NCI-H2196 treated with DMSO at 0.1 percent for 48 hours (cell line): ENCODE measurements at regions not wholly inside any gene's neighbourhood (a gene's known extent, or its start where the extent isn't known, plus 50 kb on each side); places are given as distances from the start of the nearest gene placed in this dataset.

ENCODE experiments used
- DNase-seq: peaks from one replicate; lab custom pipeline; 2025; ENCODE audit not compliant: unreplicated experiment; lab: John Stamatoyannopoulos, UW

GRCh38 chr7:23971031-23971430 is 261.0 kb downstream of the STK31 start:
- no peak for DNase-seq

- DNase-seq, result no peak
Measured at GRCh38 chr7:23972057-23972456, 262.0 kb downstream of the STK31 start.

DNA sequence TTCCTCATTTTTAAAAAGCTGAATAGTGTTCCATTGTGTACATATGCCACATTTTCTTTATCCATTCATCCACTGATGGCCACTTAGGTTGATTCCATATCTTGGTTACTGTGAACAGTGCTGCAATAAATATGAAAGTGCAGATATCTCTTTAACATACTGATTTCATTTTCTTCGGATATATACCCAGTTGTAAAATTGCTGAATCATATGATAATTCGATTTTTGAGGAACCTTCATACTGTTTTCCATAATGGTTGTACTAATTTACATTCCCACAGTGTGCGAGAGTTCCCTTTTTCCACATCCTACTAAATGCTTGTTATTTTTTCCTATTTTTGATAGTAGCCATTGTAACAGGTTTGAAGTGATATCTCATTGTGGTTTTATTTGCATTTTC is 263.2 kb downstream of the STK31 start:
- DNase-seq, result no peak

DNA sequence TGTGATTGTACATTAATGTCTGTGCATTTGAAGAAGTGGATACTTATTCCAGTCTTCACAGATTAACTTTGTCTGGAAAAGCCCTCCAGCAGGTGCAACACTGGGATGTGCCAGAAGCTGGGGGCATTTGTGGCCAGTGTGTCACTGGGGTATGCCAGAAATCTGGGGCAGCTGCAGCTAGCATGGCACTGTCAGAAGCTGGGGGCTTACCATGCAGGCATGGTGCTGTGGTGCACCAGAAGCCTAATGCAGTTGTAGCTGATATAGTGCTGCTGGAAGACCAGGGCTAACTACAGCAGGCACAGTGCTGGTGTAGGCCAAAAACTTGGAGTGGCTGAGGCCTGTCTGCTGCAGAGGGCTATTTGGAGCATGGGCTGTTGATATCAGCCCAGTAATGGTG is 270.1 kb downstream of the STK31 start:
- DNase-seq, result no peak

- DNase-seq, result no peak
Measured at GRCh38 chr7:23981314-23981713, 271.3 kb downstream of the STK31 start.

DNA sequence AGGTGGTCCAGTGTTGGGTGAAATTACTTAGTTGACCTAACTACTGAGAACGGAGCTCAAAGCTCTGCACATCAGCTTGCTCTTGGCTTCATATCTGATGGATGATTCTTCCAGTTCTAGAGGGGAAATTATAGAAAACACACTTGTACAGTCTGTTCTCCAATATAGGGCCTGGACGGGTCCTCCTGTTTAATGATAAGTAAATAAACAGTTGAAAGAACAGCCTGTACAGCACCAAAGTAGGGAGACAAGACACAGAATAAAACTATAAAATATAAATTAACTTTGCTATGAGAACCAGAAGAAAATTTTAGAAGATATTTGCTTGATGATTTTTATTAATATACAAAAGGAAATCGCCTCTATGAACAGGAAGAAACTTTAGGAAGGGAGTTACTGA is 271.7 kb downstream of the STK31 start:
- DNase-seq, result no peak

DNA sequence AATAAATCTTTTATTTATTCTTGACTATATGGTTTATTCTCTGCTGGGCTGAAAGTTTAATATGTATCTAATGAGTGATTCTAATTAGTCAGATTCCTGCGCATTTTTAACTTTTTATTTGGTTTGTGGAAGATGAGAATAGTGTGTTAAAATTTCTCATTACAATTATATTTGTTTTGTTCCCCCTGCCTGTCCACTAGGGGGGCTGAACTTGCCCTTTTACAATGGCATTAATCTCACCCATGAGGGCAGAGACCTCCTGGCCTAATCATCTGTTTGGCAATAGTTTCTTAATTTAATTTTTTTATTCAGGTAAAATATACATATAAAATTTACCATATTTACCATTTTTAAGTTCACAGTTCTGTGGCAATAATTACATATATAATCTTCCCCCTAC is 278.5 kb upstream of the NPY start:
- no peak for DNase-seq

- DNase-seq, result no peak
Measured at GRCh38 chr7:24010495-24010894, 273.5 kb upstream of the NPY start.

GRCh38 chr7:24017519-24017918 is 266.5 kb upstream of the NPY start:
- no peak for DNase-seq

DNA sequence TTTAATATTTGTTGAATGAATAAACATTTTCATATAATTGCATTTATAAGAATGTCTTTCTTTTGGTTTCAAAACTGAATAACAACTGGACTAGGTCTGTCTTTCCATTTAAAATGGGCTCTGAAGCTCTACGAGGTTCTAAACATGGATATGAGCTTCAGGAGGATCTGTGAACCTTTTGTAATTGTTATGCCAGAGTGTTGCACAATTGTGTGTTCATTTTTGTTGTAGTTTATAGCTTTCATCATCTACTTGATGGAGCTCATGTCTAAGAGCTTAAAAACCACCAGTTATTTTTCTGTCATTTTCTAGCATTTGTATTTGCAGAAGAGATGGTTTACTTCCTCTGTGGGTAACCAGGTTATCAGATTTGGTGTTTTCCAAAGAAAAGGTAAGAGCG is 265.7 kb upstream of the NPY start:
- DNase-seq, result no peak

DNA sequence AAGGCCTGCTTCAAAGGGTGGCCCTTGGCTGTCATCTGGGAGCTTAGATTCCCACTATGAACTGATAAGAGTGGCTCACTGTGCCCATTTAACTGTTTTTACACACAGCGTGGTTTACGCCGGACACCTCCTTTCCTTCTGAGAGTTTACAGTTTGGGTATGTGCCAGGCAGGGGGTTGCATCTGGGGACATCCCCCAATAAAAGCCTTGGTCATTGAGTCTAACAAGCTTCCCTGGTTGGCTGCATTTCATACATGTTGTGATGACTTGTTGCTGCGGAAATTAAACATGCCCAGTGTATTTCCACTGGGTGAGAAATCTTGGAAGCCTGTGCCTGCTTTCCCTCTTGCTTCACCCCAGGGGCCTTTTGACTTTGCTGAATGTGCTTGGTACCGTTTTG is 264.1 kb upstream of the NPY start:
- no peak for DNase-seq

- DNase-seq, result no peak
Measured at GRCh38 chr7:24024276-24025068, 259.5 kb upstream of the NPY start.

DNA sequence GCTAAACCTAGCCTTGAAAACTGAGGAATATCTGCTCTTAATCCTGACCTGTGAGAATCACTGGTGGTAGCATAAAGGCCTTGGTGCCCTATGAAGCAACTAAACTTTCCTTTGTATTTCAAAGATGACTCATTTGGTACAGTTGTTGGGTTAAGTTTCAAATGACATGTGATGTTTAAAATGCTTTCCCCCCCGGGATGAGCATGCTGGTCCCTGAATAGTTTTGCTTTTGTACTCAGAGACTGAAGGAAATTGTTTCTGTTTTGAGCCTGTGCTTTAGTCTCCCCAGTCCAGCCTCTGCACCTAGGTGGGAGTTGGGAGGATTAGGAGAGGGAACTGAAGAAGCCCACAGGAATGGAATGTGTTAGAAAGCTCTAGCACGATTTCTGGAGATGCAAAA is 258.9 kb upstream of the NPY start:
- no peak for DNase-seq

DNA sequence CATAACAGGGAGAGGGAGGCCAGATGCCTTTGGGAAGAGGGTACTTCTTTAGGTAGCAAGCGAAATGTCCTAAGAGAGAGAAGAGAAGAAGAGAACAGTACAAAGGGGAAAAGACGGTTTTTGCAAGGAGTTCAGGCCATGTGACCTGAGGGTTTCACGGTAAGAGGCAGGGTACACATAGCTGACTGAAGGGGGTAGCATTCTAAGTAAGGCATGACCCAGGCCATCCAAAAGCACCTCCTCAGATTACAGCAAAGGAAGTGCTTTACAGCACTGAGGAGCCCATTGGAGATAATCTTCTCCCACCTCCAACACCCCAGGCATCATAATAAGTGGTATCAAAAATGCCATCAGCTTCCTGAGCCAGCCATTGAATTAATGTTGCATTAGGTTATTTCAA is 258.2 kb upstream of the NPY start:
- no peak for DNase-seq

DNA sequence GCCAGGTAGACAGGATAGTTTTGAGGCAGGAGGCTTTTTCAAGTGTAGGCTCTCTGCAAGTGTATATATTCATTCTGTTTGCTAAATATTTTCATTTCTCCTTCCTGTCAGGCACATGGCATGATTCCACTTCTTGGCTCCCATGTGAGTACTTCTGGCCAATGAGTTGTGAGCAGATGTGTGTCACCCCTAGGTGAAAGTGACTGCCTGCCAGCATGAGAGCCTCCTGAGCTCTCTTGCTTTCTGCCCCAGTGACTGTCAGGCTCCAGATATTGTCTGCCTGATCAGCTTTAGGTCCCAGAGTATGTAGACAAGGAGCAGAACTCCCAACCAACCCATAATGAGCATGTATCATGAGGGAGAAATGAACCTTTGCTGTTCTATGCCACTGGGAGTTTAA is 257.6 kb upstream of the NPY start:
- DNase-seq, result no peak

- no peak for DNase-seq
Measured at GRCh38 chr7:24029068-24029467, 254.9 kb upstream of the NPY start.

GRCh38 chr7:24034251-24034650 is 249.7 kb upstream of the NPY start:
- no peak for DNase-seq

DNA sequence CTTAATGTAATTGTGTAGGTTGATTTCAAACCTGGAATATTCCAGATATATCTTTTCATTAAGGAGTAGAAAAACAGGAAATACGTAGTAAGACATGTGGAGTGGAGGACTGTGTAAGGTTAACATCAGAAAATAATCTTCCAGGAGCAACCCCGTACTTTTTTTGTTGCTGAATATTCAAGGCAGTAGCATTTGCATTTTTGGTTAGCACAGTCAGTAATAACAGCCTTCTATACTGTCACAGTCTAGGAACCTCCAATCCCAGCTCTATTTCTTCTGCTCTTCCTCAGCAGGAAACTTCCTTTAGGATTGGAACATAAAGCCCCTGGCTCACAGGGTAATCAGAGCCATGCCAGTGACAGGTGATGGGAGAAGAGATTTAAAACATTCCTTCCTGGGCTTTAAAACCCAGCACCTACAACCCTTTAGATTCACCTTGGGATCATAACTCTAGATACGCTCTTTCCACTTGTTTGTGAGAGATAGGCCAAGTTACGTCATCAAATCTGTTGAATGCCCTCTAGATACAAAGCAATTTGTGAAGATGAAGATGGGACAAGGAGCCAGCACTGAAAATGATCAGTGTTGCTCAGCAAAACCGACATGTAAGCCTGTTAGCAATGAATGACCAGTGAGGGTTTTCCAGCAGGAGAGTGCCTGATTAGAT is 248.5 kb upstream of the NPY start:
- no peak for DNase-seq

GRCh38 chr7:24036033-24036412 is 248.0 kb upstream of the NPY start:
- no peak for DNase-seq

GRCh38 chr7:24038993-24039392 is 245.0 kb upstream of the NPY start:
- DNase-seq, result no peak

DNA sequence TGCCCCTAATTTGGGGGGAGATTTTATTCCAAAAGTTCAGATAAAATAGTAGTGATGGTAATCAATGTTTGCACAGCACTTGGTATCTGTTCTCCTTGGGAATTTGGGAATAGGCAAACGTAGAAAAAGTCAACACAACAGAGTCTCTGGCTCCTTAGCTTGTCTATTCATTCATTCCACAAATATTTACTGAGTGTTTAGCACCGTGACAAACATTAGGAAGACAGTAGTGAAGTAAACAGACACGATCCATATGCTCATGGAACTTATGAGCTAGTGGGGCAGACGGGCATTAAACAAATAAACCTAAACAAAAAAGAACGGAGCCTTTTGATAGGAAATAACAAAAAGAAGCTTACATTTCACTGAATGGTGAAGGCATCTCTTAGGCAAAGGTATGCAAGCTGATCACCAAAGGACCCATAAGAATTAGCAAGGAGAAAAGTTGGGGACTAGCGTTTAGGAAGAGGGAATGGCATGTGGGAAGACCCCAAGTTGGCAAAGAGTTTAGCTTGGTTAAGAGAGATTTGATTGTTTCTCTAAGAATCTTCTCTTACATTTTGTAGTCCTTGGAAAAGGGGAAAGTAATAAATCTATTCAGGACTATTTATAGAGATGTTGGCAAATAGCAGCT is 243.9 kb upstream of the NPY start:
- no peak for DNase-seq

DNA sequence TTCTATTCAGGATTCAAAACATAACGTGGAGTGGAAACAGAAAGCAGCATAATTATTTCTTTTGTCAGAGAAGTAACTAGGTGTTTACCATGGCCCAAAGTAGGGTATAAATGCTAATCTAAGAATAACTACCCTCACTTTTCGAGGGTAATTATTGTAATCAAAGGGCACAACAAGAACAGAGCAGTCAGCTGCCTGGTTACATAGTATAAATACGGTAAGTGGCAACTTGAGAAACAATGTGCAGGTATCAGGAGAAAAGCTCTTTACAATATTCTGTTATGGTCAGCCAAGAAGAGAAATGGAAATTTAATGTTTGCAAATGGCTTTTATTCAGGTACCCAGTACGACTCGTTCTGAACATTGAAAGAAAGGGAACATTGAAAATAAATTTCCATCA is 242.0 kb upstream of the NPY start:
- DNase-seq, result no peak
